GM12875 (cell line): ENCODE measurements at regions not wholly inside any gene's neighbourhood (a gene's known extent, or its start where the extent isn't known, plus 50 kb on each side); places are given as distances from the start of the nearest gene placed in this dataset.

ENCODE experiments used
- H3K4me3 ChIP-seq: one replicate; pipeline ENCODE4 v1.5.1; 2011; ENCODE audit warnings: low read depth, low read length, control low read depth
- CTCF ChIP-seq: IDR thresholded peaks from 2 replicates; pipeline ENCODE4 v1.5.1; 2011; ENCODE audit warnings: low read depth, mild to moderate bottlenecking, control low read depth, inconsistent platforms, low read length, moderate library complexity, borderline replicate concordance; ENCODE audit not compliant: insufficient read depth

GRCh38 chr14:71523630-71524319 lies 408.5 kb upstream of the RGS6 start:
- no peak overlapping the region for H3K4me3 ChIP-seq

GRCh38 chr14:71524320-71524982 lies 407.8 kb upstream of the RGS6 start:
- no peak for TF ChIP-seq CTCF
- H3K4me3 ChIP-seq = no peak overlapping the region

More at GRCh38 chr14:71523630-71524319, 408.5 kb upstream of the RGS6 start:
- no peak for TF ChIP-seq CTCF

DNA sequence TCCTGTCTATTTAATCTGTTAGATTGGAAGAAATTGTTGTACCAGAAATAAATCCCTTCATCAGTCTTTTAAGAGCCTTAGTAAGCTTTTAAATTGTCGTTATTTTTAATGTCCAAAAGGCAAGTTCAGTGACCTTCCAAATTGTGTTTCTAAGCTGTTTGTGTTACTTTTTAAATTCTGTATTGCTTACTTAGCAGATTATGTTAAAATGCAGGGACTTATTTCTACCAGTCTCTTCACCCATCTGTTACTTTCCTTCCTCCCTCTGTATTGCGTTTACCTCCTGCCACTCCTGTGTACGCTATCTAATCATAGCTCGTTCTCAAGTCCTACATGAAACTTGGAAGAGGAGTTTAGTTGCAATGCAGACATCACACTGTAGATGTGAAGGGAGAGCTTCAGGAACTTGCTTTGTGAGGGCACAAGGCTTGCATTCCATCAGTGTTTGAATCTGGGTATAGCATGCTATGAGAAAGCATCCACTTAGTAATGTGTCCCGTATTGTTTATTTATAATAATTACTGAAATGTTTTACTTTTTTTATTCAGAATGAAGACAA lies 406.5 kb upstream of the RGS6 start:
- H3K4me3 ChIP-seq = no peak overlapping the region
- no peak for TF ChIP-seq CTCF

DNA sequence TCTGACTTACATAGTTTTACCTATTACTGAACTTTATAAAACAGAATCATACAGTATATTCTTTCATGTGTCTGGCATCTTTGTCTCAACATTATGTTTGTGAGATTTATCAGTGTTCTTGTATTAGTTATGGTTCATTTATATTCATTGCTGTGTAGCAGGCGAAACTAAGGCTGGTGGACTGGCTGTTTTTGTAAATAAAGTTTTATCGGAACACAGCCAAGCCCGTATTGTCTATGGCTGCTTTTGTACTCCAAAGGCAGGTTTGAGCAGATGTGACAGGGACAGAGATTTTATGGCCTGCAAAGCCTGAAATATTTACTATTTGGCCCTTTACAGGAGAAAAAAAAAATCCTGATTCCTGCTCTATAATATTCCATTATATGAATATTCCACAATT lies 405.8 kb upstream of the RGS6 start:
- no peak overlapping the region for H3K4me3 ChIP-seq
- TF ChIP-seq CTCF = no peak

GRCh38 chr14:71527838-71528237 lies 404.4 kb upstream of the RGS6 start:
- H3K4me3 ChIP-seq = no peak overlapping the region
- TF ChIP-seq CTCF = no peak

GRCh38 chr14:71529848-71530247 lies 402.4 kb upstream of the RGS6 start:
- no peak for TF ChIP-seq CTCF
- no peak overlapping the region for H3K4me3 ChIP-seq

- H3K4me3 ChIP-seq = no peak overlapping the region
- no peak for TF ChIP-seq CTCF
Observed at GRCh38 chr14:71532344-71532743, 399.9 kb upstream of the RGS6 start.
